WTC11 (cell line): ENCODE measurements at regions not wholly inside any gene's neighbourhood (a gene's known extent, or its start where the extent isn't known, plus 50 kb on each side); places are given as distances from the start of the nearest gene placed in this dataset.

Experiments
- ATAC-seq: fragments of 200-7000 bp; cut with Tn5 transposase; 2 replicates; pipeline ENCODE4 v1.10.0; 2021; ENCODE audit warnings: mild to moderate bottlenecking, moderate library complexity
- CTCF ChIA-PET: fragments of 300-600 bp; sonication (Branson Sonifier 250); formaldehyde crosslinking; loops from one replicate; lab custom pipeline; 2021; ENCODE audit warnings: antibody characterized with exemption; lab: Charles Lee
- POLR2A ChIA-PET: fragments of 350-600 bp; sonication (Branson Sonifier 250); formaldehyde crosslinking; loops from one replicate; lab custom pipeline; 2021; ENCODE audit warnings: antibody characterized with exemption; lab: Charles Lee
- DNase-seq: peaks from one replicate; pipeline ENCODE4 v3.0.0; 2021; ENCODE audit warnings: low spot score
- H3K27ac Mint-ChIP-seq: 2 replicates; pipeline ENCODE4 v1.8.0; 2021; ENCODE audit warnings: mixed read lengths
- H3K27me3 Mint-ChIP-seq: 2 replicates; pipeline ENCODE4 v1.8.0; 2021; ENCODE audit warnings: low read depth, mild to moderate bottlenecking, moderate library complexity, mixed read lengths
- H3K36me3 Mint-ChIP-seq: 2 replicates; pipeline ENCODE4 v1.8.0; 2021; ENCODE audit warnings: mixed read lengths
- H3K4me1 Mint-ChIP-seq: 2 replicates; pipeline ENCODE4 v1.8.0; 2022; ENCODE audit warnings: mixed read lengths
- H3K4me3 Mint-ChIP-seq: 2 replicates; pipeline ENCODE4 v1.8.0; 2021; ENCODE audit warnings: mild to moderate bottlenecking, moderate library complexity, mixed read lengths
- H3K9me3 Mint-ChIP-seq: 2 replicates; pipeline ENCODE4 v1.8.0; 2021; ENCODE audit warnings: mixed read lengths
- CREB1 ChIP-seq: sonication (generic); formaldehyde crosslinking; IDR thresholded peaks from 2 replicates; pipeline ENCODE4 v1.8.0; 2023; ENCODE audit warnings: mild to moderate bottlenecking, missing genetic modification reagents
- CREM ChIP-seq: sonication (generic); formaldehyde crosslinking; IDR thresholded peaks from 2 replicates; pipeline ENCODE4 v1.8.1; 2022; ENCODE audit warnings: mild to moderate bottlenecking, missing genetic modification reagents, moderate library complexity
- E2F1 ChIP-seq: sonication (generic); formaldehyde crosslinking; IDR thresholded peaks from 2 replicates; pipeline ENCODE4 v1.8.0; 2022; ENCODE audit warnings: mild to moderate bottlenecking, missing genetic modification reagents
- ETV6 ChIP-seq: sonication (generic); formaldehyde crosslinking; IDR thresholded peaks from 2 replicates; pipeline ENCODE4 v1.8.1; 2022; ENCODE audit warnings: mild to moderate bottlenecking, missing genetic modification reagents
- FOXJ3 ChIP-seq: sonication (generic); formaldehyde crosslinking; IDR thresholded peaks from 2 replicates; pipeline ENCODE4 v1.9.0; 2021; ENCODE audit warnings: missing genetic modification reagents, mild to moderate bottlenecking, borderline replicate concordance
- FOXK1 ChIP-seq: sonication (generic); formaldehyde crosslinking; IDR thresholded peaks from 2 replicates; pipeline ENCODE4 v1.8.0; 2022; ENCODE audit warnings: mild to moderate bottlenecking, moderate library complexity, missing genetic modification reagents
- GABPB1 ChIP-seq: sonication (generic); formaldehyde crosslinking; IDR thresholded peaks from 2 replicates; pipeline ENCODE4 v1.8.1; 2023; ENCODE audit warnings: mild to moderate bottlenecking, missing genetic modification reagents
- GRHL2 ChIP-seq: fragments of 250-450 bp; sonication (Bioruptor Pico); IDR thresholded peaks from 2 replicates; pipeline ENCODE4 v1.8.0; 2022; ENCODE audit warnings: mild to moderate bottlenecking, moderate library complexity; ENCODE audit not compliant: insufficient replicate concordance, severe bottlenecking
- GTF2I ChIP-seq: fragments of 250-450 bp; sonication (Bioruptor Pico); conservative IDR thresholded peaks from 2 replicates; pipeline ENCODE4 v1.4.0; 2021; ENCODE audit warnings: mild to moderate bottlenecking
- JAZF1 ChIP-seq: fragments of 250-450 bp; sonication (Bioruptor Pico); IDR thresholded peaks from 2 replicates; pipeline ENCODE4 v1.9.0; 2021; ENCODE audit warnings: moderate library complexity, mild to moderate bottlenecking, inconsistent platforms
- KAT7 ChIP-seq: sonication (generic); formaldehyde crosslinking; IDR thresholded peaks from 2 replicates; pipeline ENCODE4 v1.8.1; 2023; ENCODE audit warnings: missing genetic modification reagents, mild to moderate bottlenecking, borderline replicate concordance
- MLX ChIP-seq: sonication (generic); formaldehyde crosslinking; IDR thresholded peaks from 2 replicates; pipeline ENCODE4 v1.8.1; 2023; ENCODE audit warnings: mild to moderate bottlenecking, missing genetic modification reagents, moderate library complexity
- MXD4 ChIP-seq: fragments of 250-450 bp; sonication (Bioruptor Pico); IDR thresholded peaks from 2 replicates; pipeline ENCODE4 v1.8.0; 2021; ENCODE audit warnings: mild to moderate bottlenecking, moderate library complexity, borderline replicate concordance
- NFATC4 ChIP-seq: fragments of 250-450 bp; sonication (Bioruptor Pico); IDR thresholded peaks from 2 replicates; pipeline ENCODE4 v1.9.0; 2021; ENCODE audit warnings: mild to moderate bottlenecking
- NFYB ChIP-seq: sonication (generic); formaldehyde crosslinking; conservative IDR thresholded peaks from 2 replicates; pipeline ENCODE4 v1.8.0; 2022; ENCODE audit warnings: low read depth, missing genetic modification reagents
- PRRX2 ChIP-seq: fragments of 250-450 bp; sonication (Bioruptor Pico); IDR thresholded peaks from 2 replicates; pipeline ENCODE4 v1.8.0; 2021; ENCODE audit warnings: mild to moderate bottlenecking
- RELA ChIP-seq: sonication (generic); formaldehyde crosslinking; IDR thresholded peaks from 2 replicates; pipeline ENCODE4 v1.8.1; 2022; ENCODE audit warnings: missing genetic modification reagents, mild to moderate bottlenecking, borderline replicate concordance
- SMAD3 ChIP-seq: sonication (generic); formaldehyde crosslinking; IDR thresholded peaks from 2 replicates; pipeline ENCODE4 v1.8.0; 2022; ENCODE audit warnings: missing genetic modification reagents, mild to moderate bottlenecking, borderline replicate concordance
- TEAD1 ChIP-seq: sonication (generic); formaldehyde crosslinking; IDR thresholded peaks from 2 replicates; pipeline ENCODE4 v1.8.0; 2022; ENCODE audit warnings: mild to moderate bottlenecking, missing genetic modification reagents
- ZNF121 ChIP-seq: sonication (generic); formaldehyde crosslinking; IDR thresholded peaks from 2 replicates; pipeline ENCODE4 v1.8.0; 2023; ENCODE audit warnings: missing genetic modification reagents
- ZNF232 ChIP-seq: sonication (generic); formaldehyde crosslinking; IDR thresholded peaks from 2 replicates; pipeline ENCODE4 v1.8.0; 2022; ENCODE audit warnings: mild to moderate bottlenecking, missing genetic modification reagents
- ZNF263 ChIP-seq: sonication (generic); formaldehyde crosslinking; IDR thresholded peaks from 2 replicates; pipeline ENCODE4 v1.8.1; 2022; ENCODE audit warnings: low read depth, mild to moderate bottlenecking, moderate library complexity, missing genetic modification reagents
- ZNF281 ChIP-seq: sonication (generic); formaldehyde crosslinking; IDR thresholded peaks from 2 replicates; pipeline ENCODE4 v1.8.0; 2023; ENCODE audit warnings: mild to moderate bottlenecking, missing genetic modification reagents
- ZNF317 ChIP-seq: sonication (generic); formaldehyde crosslinking; IDR thresholded peaks from 2 replicates; pipeline ENCODE4 v1.8.1; 2023; ENCODE audit warnings: low read depth, mild to moderate bottlenecking, moderate library complexity, missing genetic modification reagents, borderline replicate concordance
- ZNF396 ChIP-seq: fragments of 250-450 bp; sonication (Bioruptor Pico); IDR thresholded peaks from 2 replicates; pipeline ENCODE4 v1.8.0; 2021; ENCODE audit warnings: mild to moderate bottlenecking, moderate library complexity, borderline replicate concordance
- ZNF532 ChIP-seq: fragments of 250-450 bp; sonication (Bioruptor Pico); IDR thresholded peaks from 2 replicates; pipeline ENCODE4 v1.9.0; 2021; ENCODE audit warnings: mild to moderate bottlenecking, borderline replicate concordance

GRCh38 chrX:45711231-45711630 lies 510.6 kb upstream of the DIPK2B start (continued):
- TF ChIP-seq MLX (CRISPR knock-in tag) (no peak), ETV6 (CRISPR knock-in tag) (no peak), FOXK1 (CRISPR knock-in tag) (no peak), GRHL2 (CRISPR knock-in tag) (no peak), GABPB1 (no peak), E2F1 (CRISPR knock-in tag) (no peak), CREM (CRISPR knock-in tag) (no peak)

GRCh38 chrX:45710081-45710801 lies 509.6 kb upstream of the DIPK2B start:
- ChIA-PET POLR2A (no interaction called here), CTCF (no interaction called here)
- no peaks in the 10 kb centered on the region for H3K9me3 Mint-ChIP-seq
- H3K4me3 Mint-ChIP-seq, result no peak overlapping the region
- ATAC-seq (no peak), DNase-seq (no peak)
- no peaks in the 10 kb centered on the region for H3K36me3 Mint-ChIP-seq
- H3K27me3 Mint-ChIP-seq, result no peaks in the 10 kb centered on the region
- no peak overlapping the region for H3K27ac Mint-ChIP-seq
- TF ChIP-seq GABPB1 (no peak), PRRX2 (no peak), MXD4 (CRISPR knock-in tag) (no peak), GRHL2 (CRISPR knock-in tag) (no peak), JAZF1 (CRISPR knock-in tag) (no peak), FOXJ3 (CRISPR knock-in tag) (no peak), KAT7 (CRISPR knock-in tag) (no peak), ZNF396 (CRISPR knock-in tag) (no peak), NFYB (CRISPR knock-in tag) (no peak), SMAD3 (CRISPR knock-in tag) (no peak), CREB1 (CRISPR knock-in tag) (no peak), TEAD1 (CRISPR knock-in tag) (no peak), NFATC4 (CRISPR knock-in tag) (no peak), ZNF532 (CRISPR knock-in tag) (no peak)
- H3K4me1 Mint-ChIP-seq, result no peaks in the 10 kb centered on the region; the same call in 1 of the 2 replicates

GRCh38 chrX:45709381-45709780 lies 508.7 kb upstream of the DIPK2B start:
- Mint-ChIP-seq H3K27me3 (no peaks in the 10 kb centered on the region), H3K4me3 (no peak overlapping the region), H3K27ac (no peak overlapping the region), H3K36me3 (no peaks in the 10 kb centered on the region), H3K4me1 (no peaks in the 10 kb centered on the region; the same call in 1 of the 2 replicates), H3K9me3 (no peaks in the 10 kb centered on the region)
- DNase-seq (no peak), ATAC-seq (no peak)
- ChIA-PET CTCF (no interaction called here), POLR2A (no interaction called here)
- TF ChIP-seq RELA (no peak), FOXK1 (CRISPR knock-in tag) (no peak), ZNF121 (CRISPR knock-in tag) (no peak), GTF2I (CRISPR knock-in tag) (no peak), ZNF317 (no peak), ZNF263 (CRISPR knock-in tag) (no peak), ZNF281 (CRISPR knock-in tag) (no peak), ZNF232 (CRISPR knock-in tag) (no peak), GABPB1 (no peak)
